ENCODE measurements at regions not wholly inside any gene's neighbourhood (a gene's known extent, or its start where the extent isn't known, plus 50 kb on each side); places are given as distances from the start of the nearest gene placed in this dataset.

- H3K36me3 ChIP-seq: no peaks in the 10 kb centered on the region
- no peak overlapping the region for H3K27ac ChIP-seq
- no peaks in the 10 kb centered on the region for H3K27me3 ChIP-seq
- DNase-seq: no peak
- no peak overlapping the region for H3K4me3 ChIP-seq
- H3K4me1 ChIP-seq: no peaks in the 10 kb centered on the region
- H3K9me3 ChIP-seq: no peaks in the 10 kb centered on the region
- TF ChIP-seq POLR2A (IDR thresholded peaks at IDR 0.05): no peak
- TF ChIP-seq, protein P1, sequence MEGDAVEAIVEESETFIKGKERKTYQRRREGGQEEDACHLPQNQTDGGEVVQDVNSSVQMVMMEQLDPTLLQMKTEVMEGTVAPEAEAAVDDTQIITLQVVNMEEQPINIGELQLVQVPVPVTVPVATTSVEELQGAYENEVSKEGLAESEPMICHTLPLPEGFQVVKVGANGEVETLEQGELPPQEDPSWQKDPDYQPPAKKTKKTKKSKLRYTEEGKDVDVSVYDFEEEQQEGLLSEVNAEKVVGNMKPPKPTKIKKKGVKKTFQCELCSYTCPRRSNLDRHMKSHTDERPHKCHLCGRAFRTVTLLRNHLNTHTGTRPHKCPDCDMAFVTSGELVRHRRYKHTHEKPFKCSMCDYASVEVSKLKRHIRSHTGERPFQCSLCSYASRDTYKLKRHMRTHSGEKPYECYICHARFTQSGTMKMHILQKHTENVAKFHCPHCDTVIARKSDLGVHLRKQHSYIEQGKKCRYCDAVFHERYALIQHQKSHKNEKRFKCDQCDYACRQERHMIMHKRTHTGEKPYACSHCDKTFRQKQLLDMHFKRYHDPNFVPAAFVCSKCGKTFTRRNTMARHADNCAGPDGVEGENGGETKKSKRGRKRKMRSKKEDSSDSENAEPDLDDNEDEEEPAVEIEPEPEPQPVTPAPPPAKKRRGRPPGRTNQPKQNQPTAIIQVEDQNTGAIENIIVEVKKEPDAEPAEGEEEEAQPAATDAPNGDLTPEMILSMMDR (IDR thresholded peaks at IDR 0.05): no peak
Measured at GRCh38 chr18:37987901-37988300, 422.3 kb upstream of the CELF4 start.

- H3K4me1 ChIP-seq: no peaks in the 10 kb centered on the region
- no peaks in the 10 kb centered on the region for H3K36me3 ChIP-seq
- H3K4me3 ChIP-seq: no peak overlapping the region
- no peak overlapping the region for H3K27ac ChIP-seq
- no peak for TF ChIP-seq POLR2A (IDR thresholded peaks at IDR 0.05)
- TF ChIP-seq, protein P1 (IDR thresholded peaks at IDR 0.05): no peak
- DNase-seq: no peak
- H3K27me3 ChIP-seq: no peaks in the 10 kb centered on the region
- no peaks in the 10 kb centered on the region for H3K9me3 ChIP-seq
Measured at GRCh38 chr18:37986665-37987064, 421.1 kb upstream of the CELF4 start.

DNA sequence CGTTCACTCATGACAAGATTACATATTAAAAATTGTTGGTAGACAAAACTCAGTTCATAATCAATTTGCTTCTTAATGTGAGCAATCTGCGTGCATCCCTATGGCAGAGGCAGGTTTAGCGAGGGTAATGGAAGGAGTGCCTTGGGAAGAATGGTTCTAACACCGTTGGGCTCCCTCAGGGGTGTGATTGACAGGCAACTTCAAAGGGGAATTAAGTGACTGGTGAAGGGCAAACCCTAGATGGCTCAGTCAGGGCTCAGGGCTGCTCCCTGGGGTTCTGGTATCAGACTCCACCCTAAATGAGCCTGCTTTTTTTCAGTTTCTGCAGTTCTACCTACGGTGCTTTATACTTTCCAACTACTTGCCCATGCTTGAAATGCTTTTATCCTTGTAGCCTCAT is 419.5 kb upstream of the CELF4 start:
- no peaks in the 10 kb centered on the region for H3K27me3 ChIP-seq
- no peaks in the 10 kb centered on the region for H3K36me3 ChIP-seq
- no peaks in the 10 kb centered on the region for H3K9me3 ChIP-seq
- no peak overlapping the region for H3K27ac ChIP-seq
- DNase-seq: no peak
- H3K4me1 ChIP-seq: no peaks in the 10 kb centered on the region
- H3K4me3 ChIP-seq: no peak overlapping the region
- TF ChIP-seq POLR2A (IDR thresholded peaks at IDR 0.05): no peak
- TF ChIP-seq, protein P1 (IDR thresholded peaks at IDR 0.05): no peak

DNA sequence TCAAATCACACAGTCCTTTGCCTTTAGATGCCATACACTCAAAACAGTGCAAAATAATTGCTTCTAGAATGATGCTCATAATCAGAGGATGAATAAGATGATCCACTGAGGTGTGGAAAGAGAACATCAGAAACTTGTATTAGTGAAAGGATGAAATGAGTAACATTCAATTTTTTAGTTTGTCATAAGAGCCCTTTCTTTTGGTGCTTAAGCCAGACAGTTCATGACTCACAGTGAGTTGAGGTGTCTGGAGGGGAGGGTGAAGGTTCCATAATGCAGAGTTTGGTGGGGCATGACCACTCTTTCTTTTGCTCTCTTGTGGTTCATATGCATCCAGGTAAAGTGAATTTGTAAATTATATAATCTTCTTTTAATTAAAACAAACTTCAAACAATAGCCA is 415.0 kb upstream of the CELF4 start:
- Histone ChIP-seq H3K4me3 (no peak overlapping the region), H3K4me1 (no peaks in the 10 kb centered on the region), H3K27me3 (no peaks in the 10 kb centered on the region), H3K27ac (no peak overlapping the region), H3K36me3 (no peaks in the 10 kb centered on the region), H3K9me3 (no peaks in the 10 kb centered on the region)
- DNase-seq: no peak
- TF ChIP-seq, protein P1 (IDR thresholded peaks at IDR 0.05): no peak
- TF ChIP-seq POLR2A (IDR thresholded peaks at IDR 0.05): no peak

- TF ChIP-seq, protein P1 (IDR thresholded peaks at IDR 0.05): no peak
- no peak for TF ChIP-seq POLR2A (IDR thresholded peaks at IDR 0.05)
- Histone ChIP-seq H3K36me3 (no peaks in the 10 kb centered on the region), H3K4me1 (no peaks in the 10 kb centered on the region), H3K27me3 (no peaks in the 10 kb centered on the region), H3K9me3 (no peaks in the 10 kb centered on the region), H3K4me3 (no peak overlapping the region), H3K27ac (no peak overlapping the region)
- no peak for DNase-seq
Measured at GRCh38 chr18:37975446-37975845, 409.8 kb upstream of the CELF4 start.

DNA sequence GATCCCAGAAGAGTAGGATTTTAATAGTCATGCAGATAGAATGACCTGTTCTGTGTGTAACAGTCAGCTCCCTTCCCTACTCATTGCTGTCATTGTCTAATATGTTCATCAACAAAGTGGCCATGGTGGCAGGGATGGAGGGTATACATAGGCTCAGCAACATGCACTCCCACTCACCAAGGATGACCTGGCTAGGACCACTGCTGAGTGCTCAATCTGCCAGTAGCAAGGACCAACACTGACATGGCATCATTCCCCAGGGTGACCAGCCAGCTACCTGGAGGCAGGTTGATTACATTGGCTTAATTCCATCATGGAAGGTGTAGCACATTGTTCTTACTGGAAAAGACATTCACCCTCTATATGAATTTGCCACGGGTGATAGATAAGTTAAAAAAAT is 401.7 kb upstream of the CELF4 start:
- TF ChIP-seq, protein P1 (IDR thresholded peaks at IDR 0.05): no peak
- no peak for TF ChIP-seq POLR2A (IDR thresholded peaks at IDR 0.05)
- Histone ChIP-seq H3K27me3 (no peaks in the 10 kb centered on the region), H3K9me3 (peaks cover 0 to 5% (median 0%) of the 10 kb centered on the region in 4 donors), H3K27ac (no peak overlapping the region), H3K4me1 (no peaks in the 10 kb centered on the region), H3K4me3 (no peak overlapping the region), H3K36me3 (no peaks in the 10 kb centered on the region)
- DNase-seq: no peak

Data from Peyer's patch (tissue), 4 donors.